ENCODE measurements at regions not wholly inside any gene's neighbourhood (a gene's known extent, or its start where the extent isn't known, plus 50 kb on each side); places are given as distances from the start of the nearest gene placed in this dataset.

DNA sequence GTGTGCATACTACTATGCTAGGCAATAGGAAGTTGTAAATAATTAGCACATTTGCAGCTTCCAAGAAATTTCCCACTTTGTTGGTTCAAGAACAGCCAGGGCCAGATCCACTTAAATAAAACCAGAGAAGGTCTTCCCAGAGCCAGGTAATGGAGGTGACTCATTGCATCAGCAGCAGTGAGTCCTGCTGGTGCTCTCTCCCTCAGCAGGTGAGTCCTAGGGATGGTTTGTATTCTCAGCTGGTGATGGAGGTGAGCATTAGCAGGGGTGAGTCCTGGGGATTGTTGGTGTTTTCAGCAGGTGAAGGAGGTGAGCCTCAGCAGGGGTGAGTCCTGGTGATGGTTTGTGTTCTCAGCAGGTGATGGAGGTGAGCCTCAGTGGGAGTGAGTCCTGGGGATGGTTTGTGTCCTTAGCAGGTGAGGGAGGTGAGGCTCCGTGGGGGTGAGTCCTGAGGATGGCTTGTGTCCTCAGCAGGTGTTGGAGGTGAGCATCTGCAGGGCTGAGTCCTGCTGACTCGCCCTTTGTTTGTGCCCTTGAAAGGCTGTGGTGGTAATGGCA lies 232.8 kb upstream of the EXOC2 start (continued):
- TF ChIP-seq FOSL2 (IDR thresholded peaks at IDR 0.05; ENCODE audit: borderline replicate concordance, low read depth) (no peak), NRF1 (IDR thresholded peaks at IDR 0.05; ENCODE audit: low read depth, low read length) (no peak), TAF1 (IDR thresholded peaks at IDR 0.05; ENCODE audit: borderline replicate concordance, low read depth, low read length) (no peak), YY1 (IDR thresholded peaks at IDR 0.05; ENCODE audit: low read depth) (no peak), NFIC (IDR thresholded peaks at IDR 0.05; ENCODE audit: borderline replicate concordance) (no peak)

GRCh38 chr6:924661-925060 lies 231.7 kb upstream of the EXOC2 start:
- 0% methylated on average over 9 of the region's 9 CpGs for WGBS (ENCODE audit: low lambda C conversion rate)

More at GRCh38 chr6:924661-925060, 231.7 kb upstream of the EXOC2 start:
- no peaks in the 10 kb centered on the region for H3F3A ChIP-seq (replicated peaks; ENCODE audit: insufficient read depth)
- no peak overlapping the region for H3K4me2 ChIP-seq
- H3K9me3 ChIP-seq: no peaks in the 10 kb centered on the region
- no peaks in the 10 kb centered on the region; the same call in 1 of the 2 replicates for H3K27me3 ChIP-seq (ENCODE audit: insufficient read depth)
- H3K4me1 ChIP-seq (ENCODE audit: control insufficient read depth in 1 of 2, insufficient read depth in 2 of 2, low read depth in 1 of 2, low read length in 1 of 2): no peaks in the 10 kb centered on the region
- H3K9ac ChIP-seq: no peak overlapping the region
- DNase-seq: no peak
- no peak overlapping the region for H3K4me3 ChIP-seq (ENCODE audit: low read depth in 2 of 2, low read length in 1 of 2)
- no peaks in the 10 kb centered on the region for H3K79me2 ChIP-seq (ENCODE audit: insufficient read depth)
- H3K9me2 ChIP-seq: no peaks in the 10 kb centered on the region
- POLR2A ChIA-PET: no interaction called here
- H3K36me3 ChIP-seq (replicated peaks in 1 of 2; ENCODE audit: control insufficient read depth in 1 of 2, insufficient read depth in 2 of 2, low read length in 1 of 2): no peaks in the 10 kb centered on the region
- H2AFZ ChIP-seq (ENCODE audit: low read depth): no peak overlapping the region
- no peak for TF ChIP-seq REST (IDR thresholded peaks at IDR 0.05; ENCODE audit: low read depth, low read length)
- TF ChIP-seq CTCF (IDR thresholded peaks at IDR 0.05): no peak
- TF ChIP-seq ELF1 (IDR thresholded peaks at IDR 0.05): no peak
- TF ChIP-seq PBX3 (IDR thresholded peaks at IDR 0.05): no peak
- TF ChIP-seq CHD2 (IDR thresholded peaks at IDR 0.05; ENCODE audit: low read length, partially characterized antibody): no peak
- TF ChIP-seq USF2 (IDR thresholded peaks at IDR 0.05; ENCODE audit: borderline replicate concordance, low read depth, low read length): no peak
- TF ChIP-seq FOXM1 (IDR thresholded peaks at IDR 0.05; ENCODE audit: low read depth): no peak
- TF ChIP-seq SIN3A (IDR thresholded peaks at IDR 0.05; ENCODE audit: borderline replicate concordance, low read depth, low read length): no peak
- no peak for TF ChIP-seq RFX5 (IDR thresholded peaks at IDR 0.05; ENCODE audit: low read length)
- no peak for TF ChIP-seq SMC3 (IDR thresholded peaks at IDR 0.05; ENCODE audit: low read depth, low read length)
- TF ChIP-seq, protein P1, sequence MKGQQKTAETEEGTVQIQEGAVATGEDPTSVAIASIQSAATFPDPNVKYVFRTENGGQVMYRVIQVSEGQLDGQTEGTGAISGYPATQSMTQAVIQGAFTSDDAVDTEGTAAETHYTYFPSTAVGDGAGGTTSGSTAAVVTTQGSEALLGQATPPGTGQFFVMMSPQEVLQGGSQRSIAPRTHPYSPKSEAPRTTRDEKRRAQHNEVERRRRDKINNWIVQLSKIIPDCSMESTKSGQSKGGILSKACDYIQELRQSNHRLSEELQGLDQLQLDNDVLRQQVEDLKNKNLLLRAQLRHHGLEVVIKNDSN (IDR thresholded peaks at IDR 0.05; ENCODE audit: borderline replicate concordance, low read depth): no peak
- TF ChIP-seq, protein P2, sequence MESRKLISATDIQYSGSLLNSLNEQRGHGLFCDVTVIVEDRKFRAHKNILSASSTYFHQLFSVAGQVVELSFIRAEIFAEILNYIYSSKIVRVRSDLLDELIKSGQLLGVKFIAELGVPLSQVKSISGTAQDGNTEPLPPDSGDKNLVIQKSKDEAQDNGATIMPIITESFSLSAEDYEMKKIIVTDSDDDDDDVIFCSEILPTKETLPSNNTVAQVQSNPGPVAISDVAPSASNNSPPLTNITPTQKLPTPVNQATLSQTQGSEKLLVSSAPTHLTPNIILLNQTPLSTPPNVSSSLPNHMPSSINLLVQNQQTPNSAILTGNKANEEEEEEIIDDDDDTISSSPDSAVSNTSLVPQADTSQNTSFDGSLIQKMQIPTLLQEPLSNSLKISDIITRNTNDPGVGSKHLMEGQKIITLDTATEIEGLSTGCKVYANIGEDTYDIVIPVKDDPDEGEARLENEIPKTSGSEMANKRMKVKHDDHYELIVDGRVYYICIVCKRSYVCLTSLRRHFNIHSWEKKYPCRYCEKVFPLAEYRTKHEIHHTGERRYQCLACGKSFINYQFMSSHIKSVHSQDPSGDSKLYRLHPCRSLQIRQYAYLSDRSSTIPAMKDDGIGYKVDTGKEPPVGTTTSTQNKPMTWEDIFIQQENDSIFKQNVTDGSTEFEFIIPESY (IDR thresholded peaks at IDR 0.05; ENCODE audit: borderline replicate concordance, low read depth): no peak
- no peak for TF ChIP-seq NFIC (IDR thresholded peaks at IDR 0.05; ENCODE audit: borderline replicate concordance)
- no peak for TF ChIP-seq IRF3 (IDR thresholded peaks at IDR 0.05; ENCODE audit: low read depth, low read length)
- TF ChIP-seq RXRA (IDR thresholded peaks at IDR 0.05; ENCODE audit: borderline replicate concordance, low read depth): no peak
- no peak for TF ChIP-seq POLR2AphosphoS5 (IDR thresholded peaks at IDR 0.05; ENCODE audit: low read depth, low read length)
- no peaks in the 10 kb centered on the region for H4K20me1 ChIP-seq (ENCODE audit: insufficient read depth)
- CTCF ChIA-PET: no interaction called here
- no peak overlapping the region for H3K27ac ChIP-seq (ENCODE audit: low read depth in 2 of 2, low read length in 1 of 2)

Measured in SK-N-SH (cell line).